ENCODE measurements at regions not wholly inside any gene's neighbourhood (a gene's known extent, or its start where the extent isn't known, plus 50 kb on each side); places are given as distances from the start of the nearest gene placed in this dataset.

DNA sequence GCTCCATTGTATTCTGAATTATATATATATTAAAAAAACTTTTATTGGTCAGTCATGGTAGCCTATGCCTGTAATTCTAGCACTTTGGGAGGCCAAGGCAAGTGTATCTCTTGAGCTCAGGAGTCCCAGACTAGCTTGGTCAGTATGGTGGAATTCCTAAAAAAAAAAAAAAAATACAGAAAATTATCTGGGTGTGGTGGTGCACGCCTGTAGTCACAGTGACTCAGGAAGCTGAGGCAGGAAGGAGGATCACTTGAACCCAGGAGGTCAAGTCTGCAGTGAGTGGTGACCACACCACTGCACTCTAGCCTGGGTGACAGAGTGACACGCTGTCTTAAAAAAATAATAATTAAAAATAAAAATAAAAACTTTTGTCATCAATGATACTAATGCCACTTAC is 133.2 kb downstream of the FAT3 start (continued):
- TF ChIP-seq, protein P1, sequence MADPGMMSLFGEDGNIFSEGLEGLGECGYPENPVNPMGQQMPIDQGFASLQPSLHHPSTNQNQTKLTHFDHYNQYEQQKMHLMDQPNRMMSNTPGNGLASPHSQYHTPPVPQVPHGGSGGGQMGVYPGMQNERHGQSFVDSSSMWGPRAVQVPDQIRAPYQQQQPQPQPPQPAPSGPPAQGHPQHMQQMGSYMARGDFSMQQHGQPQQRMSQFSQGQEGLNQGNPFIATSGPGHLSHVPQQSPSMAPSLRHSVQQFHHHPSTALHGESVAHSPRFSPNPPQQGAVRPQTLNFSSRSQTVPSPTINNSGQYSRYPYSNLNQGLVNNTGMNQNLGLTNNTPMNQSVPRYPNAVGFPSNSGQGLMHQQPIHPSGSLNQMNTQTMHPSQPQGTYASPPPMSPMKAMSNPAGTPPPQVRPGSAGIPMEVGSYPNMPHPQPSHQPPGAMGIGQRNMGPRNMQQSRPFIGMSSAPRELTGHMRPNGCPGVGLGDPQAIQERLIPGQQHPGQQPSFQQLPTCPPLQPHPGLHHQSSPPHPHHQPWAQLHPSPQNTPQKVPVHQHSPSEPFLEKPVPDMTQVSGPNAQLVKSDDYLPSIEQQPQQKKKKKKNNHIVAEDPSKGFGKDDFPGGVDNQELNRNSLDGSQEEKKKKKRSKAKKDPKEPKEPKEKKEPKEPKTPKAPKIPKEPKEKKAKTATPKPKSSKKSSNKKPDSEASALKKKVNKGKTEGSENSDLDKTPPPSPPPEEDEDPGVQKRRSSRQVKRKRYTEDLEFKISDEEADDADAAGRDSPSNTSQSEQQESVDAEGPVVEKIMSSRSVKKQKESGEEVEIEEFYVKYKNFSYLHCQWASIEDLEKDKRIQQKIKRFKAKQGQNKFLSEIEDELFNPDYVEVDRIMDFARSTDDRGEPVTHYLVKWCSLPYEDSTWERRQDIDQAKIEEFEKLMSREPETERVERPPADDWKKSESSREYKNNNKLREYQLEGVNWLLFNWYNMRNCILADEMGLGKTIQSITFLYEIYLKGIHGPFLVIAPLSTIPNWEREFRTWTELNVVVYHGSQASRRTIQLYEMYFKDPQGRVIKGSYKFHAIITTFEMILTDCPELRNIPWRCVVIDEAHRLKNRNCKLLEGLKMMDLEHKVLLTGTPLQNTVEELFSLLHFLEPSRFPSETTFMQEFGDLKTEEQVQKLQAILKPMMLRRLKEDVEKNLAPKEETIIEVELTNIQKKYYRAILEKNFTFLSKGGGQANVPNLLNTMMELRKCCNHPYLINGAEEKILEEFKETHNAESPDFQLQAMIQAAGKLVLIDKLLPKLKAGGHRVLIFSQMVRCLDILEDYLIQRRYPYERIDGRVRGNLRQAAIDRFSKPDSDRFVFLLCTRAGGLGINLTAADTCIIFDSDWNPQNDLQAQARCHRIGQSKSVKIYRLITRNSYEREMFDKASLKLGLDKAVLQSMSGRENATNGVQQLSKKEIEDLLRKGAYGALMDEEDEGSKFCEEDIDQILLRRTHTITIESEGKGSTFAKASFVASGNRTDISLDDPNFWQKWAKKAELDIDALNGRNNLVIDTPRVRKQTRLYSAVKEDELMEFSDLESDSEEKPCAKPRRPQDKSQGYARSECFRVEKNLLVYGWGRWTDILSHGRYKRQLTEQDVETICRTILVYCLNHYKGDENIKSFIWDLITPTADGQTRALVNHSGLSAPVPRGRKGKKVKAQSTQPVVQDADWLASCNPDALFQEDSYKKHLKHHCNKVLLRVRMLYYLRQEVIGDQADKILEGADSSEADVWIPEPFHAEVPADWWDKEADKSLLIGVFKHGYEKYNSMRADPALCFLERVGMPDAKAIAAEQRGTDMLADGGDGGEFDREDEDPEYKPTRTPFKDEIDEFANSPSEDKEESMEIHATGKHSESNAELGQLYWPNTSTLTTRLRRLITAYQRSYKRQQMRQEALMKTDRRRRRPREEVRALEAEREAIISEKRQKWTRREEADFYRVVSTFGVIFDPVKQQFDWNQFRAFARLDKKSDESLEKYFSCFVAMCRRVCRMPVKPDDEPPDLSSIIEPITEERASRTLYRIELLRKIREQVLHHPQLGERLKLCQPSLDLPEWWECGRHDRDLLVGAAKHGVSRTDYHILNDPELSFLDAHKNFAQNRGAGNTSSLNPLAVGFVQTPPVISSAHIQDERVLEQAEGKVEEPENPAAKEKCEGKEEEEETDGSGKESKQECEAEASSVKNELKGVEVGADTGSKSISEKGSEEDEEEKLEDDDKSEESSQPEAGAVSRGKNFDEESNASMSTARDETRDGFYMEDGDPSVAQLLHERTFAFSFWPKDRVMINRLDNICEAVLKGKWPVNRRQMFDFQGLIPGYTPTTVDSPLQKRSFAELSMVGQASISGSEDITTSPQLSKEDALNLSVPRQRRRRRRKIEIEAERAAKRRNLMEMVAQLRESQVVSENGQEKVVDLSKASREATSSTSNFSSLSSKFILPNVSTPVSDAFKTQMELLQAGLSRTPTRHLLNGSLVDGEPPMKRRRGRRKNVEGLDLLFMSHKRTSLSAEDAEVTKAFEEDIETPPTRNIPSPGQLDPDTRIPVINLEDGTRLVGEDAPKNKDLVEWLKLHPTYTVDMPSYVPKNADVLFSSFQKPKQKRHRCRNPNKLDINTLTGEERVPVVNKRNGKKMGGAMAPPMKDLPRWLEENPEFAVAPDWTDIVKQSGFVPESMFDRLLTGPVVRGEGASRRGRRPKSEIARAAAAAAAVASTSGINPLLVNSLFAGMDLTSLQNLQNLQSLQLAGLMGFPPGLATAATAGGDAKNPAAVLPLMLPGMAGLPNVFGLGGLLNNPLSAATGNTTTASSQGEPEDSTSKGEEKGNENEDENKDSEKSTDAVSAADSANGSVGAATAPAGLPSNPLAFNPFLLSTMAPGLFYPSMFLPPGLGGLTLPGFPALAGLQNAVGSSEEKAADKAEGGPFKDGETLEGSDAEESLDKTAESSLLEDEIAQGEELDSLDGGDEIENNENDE (IDR thresholded peaks at IDR 0.05; ENCODE audit: insufficient replicate concordance, low read length) = no peak
- TF ChIP-seq, protein P2, sequence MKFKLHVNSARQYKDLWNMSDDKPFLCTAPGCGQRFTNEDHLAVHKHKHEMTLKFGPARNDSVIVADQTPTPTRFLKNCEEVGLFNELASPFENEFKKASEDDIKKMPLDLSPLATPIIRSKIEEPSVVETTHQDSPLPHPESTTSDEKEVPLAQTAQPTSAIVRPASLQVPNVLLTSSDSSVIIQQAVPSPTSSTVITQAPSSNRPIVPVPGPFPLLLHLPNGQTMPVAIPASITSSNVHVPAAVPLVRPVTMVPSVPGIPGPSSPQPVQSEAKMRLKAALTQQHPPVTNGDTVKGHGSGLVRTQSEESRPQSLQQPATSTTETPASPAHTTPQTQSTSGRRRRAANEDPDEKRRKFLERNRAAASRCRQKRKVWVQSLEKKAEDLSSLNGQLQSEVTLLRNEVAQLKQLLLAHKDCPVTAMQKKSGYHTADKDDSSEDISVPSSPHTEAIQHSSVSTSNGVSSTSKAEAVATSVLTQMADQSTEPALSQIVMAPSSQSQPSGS (IDR thresholded peaks at IDR 0.05; ENCODE audit: low read length) = no peak
- TF ChIP-seq CHD2 (IDR thresholded peaks at IDR 0.05; ENCODE audit: low read length) = no peak
- no peak for TF ChIP-seq RXRA (IDR thresholded peaks at IDR 0.05; ENCODE audit: insufficient read depth, low read depth, low read length)
- TF ChIP-seq CBX5 (IDR thresholded peaks at IDR 0.05; ENCODE audit: low read depth, low read length) = no peak
- TF ChIP-seq BCL11A (IDR thresholded peaks at IDR 0.05; ENCODE audit: low read depth in 2 of 2, low read length in 2 of 2) = no peak
- TF ChIP-seq YY1 (IDR thresholded peaks at IDR 0.05; ENCODE audit: low read depth, low read length) = no peak
- TF ChIP-seq, protein P3, sequence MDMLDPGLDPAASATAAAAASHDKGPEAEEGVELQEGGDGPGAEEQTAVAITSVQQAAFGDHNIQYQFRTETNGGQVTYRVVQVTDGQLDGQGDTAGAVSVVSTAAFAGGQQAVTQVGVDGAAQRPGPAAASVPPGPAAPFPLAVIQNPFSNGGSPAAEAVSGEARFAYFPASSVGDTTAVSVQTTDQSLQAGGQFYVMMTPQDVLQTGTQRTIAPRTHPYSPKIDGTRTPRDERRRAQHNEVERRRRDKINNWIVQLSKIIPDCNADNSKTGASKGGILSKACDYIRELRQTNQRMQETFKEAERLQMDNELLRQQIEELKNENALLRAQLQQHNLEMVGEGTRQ (IDR thresholded peaks at IDR 0.05; ENCODE audit: low read length) = no peak
- TF ChIP-seq TCF12 (IDR thresholded peaks at IDR 0.05; ENCODE audit: low read depth, low read length) = no peak
- no peak for TF ChIP-seq GTF2F1 (IDR thresholded peaks at IDR 0.05; ENCODE audit: borderline replicate concordance, low read depth, low read length)
